SH-SY5Y (cell line): ENCODE measurements at regions not wholly inside any gene's neighbourhood (a gene's known extent, or its start where the extent isn't known, plus 50 kb on each side); places are given as distances from the start of the nearest gene placed in this dataset.

Source experiments
- GATA2 ChIP-seq: IDR thresholded peaks from 2 replicates; pipeline ENCODE4 v1.6.1; 2011; ENCODE audit warnings: mild to moderate bottlenecking, low read depth, low read length
- GATA3 ChIP-seq: IDR thresholded peaks from 2 replicates; pipeline ENCODE4 v1.6.1; 2011; ENCODE audit warnings: low read depth, mild to moderate bottlenecking, low read length, moderate library complexity

DNA sequence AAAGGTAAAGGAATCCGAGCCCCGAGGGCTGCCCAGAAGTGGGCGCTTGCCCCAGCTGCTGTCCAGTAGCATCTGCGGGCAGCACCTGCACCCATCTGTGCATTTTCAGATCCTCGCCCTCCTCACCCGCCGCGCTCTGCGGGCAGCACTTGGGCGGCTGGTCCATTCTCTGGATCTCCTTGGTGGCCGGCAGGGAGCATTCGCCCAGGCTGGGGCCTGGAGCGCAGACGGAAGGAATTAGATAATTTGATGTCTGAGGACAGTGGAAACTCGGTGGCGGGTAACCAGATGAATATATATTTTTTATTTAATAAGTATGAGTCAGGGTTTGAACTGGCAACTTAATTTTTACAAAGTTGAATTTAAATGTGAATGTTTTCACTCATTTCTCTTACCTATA is 88.5 kb downstream of the NPIPB11 start:
- TF ChIP-seq GATA2 (no peak), GATA3 (no peak)
